GM12891 (cell line): ENCODE measurements at regions not wholly inside any gene's neighbourhood (a gene's known extent, or its start where the extent isn't known, plus 50 kb on each side); places are given as distances from the start of the nearest gene placed in this dataset.

Experiments used
- POLR2A ChIP-seq: IDR thresholded peaks from 2 replicates; pipeline ENCODE4 v1.6.1; 2011; ENCODE audit warnings: low read depth, low read length, control low read depth
- POLR2AphosphoS5 ChIP-seq: IDR thresholded peaks from 2 replicates; pipeline ENCODE4 v1.6.1; 2011; ENCODE audit warnings: low read depth, low read length, control low read depth

DNA sequence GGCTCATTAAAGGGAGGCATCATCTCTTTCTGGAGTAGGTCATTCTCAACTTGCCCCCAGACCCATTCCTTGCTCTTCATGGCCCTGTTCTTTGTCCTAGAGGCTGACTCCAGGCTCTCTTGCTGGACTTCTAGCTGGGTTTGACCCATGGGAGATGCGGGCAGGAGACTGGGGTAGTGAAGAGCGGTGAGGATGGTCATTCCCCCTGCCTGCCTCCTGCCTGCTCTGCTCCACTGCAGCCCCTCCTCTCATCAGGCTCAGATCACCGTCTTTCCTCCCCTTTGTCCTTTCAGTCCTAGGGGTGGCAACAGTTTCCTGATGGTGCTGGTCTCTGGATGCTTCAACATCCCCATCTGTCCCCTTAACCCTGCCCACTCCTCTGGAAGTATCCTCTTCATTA is 170.9 kb downstream of the ABHD5 start:
- TF ChIP-seq POLR2AphosphoS5 (no peak), POLR2A (no peak)
